Gastroesophageal sphincter (tissue), 3 donors: ENCODE measurements at regions not wholly inside any gene's neighbourhood (a gene's known extent, or its start where the extent isn't known, plus 50 kb on each side); places are given as distances from the start of the nearest gene placed in this dataset.

ENCODE experiments used
- CTCF ChIP-seq, 4 experiments: fragments of 200-600 bp in 2 of 4; fragments of 450-650 bp in 2 of 4; sonication (generic) in 1 of 4; IDR thresholded peaks; one replicate each; pipeline ENCODE4 v1.5.1; 2017 to 2019; ENCODE audit warnings: antibody characterized with exemption in 4 of 4, mild to moderate bottlenecking in 2 of 4, moderate library complexity in 2 of 4
- POLR2A ChIP-seq, 2 donors: fragments of 450-650 bp; IDR thresholded peaks; one replicate each; pipeline ENCODE4 v1.6.1; 2017; ENCODE audit warnings: antibody characterized with exemption in 2 of 2, mild to moderate bottlenecking in 2 of 2, moderate library complexity in 1 of 2

- no peak for TF ChIP-seq CTCF (IDR thresholded peaks at IDR 0.05)
- TF ChIP-seq POLR2A (IDR thresholded peaks at IDR 0.05), result no peak
These were observed 1042.3 kb downstream of the FSTL5 start for GRCh38 chr4:161121451-161121850.
